Skeletal muscle tissue (tissue), 3 donors: ENCODE measurements at regions not wholly inside any gene's neighbourhood (a gene's known extent, or its start where the extent isn't known, plus 50 kb on each side); places are given as distances from the start of the nearest gene placed in this dataset.

ENCODE experiments used
- H3K27ac ChIP-seq: one replicate; pipeline ENCODE4 v1.7.0; 2013; ENCODE audit warnings: mild to moderate bottlenecking, low read depth, low read length, inconsistent platforms
- H3K27me3 ChIP-seq, 3 donors: one replicate each; pipeline ENCODE4 v1.7.0; 2013; ENCODE audit warnings: low read length in 3 of 3; ENCODE audit not compliant: control insufficient read depth in 3 of 3, insufficient read depth in 3 of 3
- H3K36me3 ChIP-seq, 3 donors: one replicate each; pipeline ENCODE4 v1.7.0; 2013; ENCODE audit warnings: low read length in 3 of 3; ENCODE audit not compliant: control insufficient read depth in 3 of 3, insufficient read depth in 3 of 3
- H3K4me1 ChIP-seq, 3 donors: one replicate each; pipeline ENCODE4 v1.7.0; 2013; ENCODE audit warnings: low read length in 3 of 3, mild to moderate bottlenecking in 3 of 3; ENCODE audit not compliant: control insufficient read depth in 3 of 3, insufficient read depth in 3 of 3
- H3K4me3 ChIP-seq, 3 donors: one replicate each; pipeline ENCODE4 v1.7.0; 2013; ENCODE audit warnings: low read length in 3 of 3
- H3K9ac ChIP-seq, 3 donors: one replicate each; pipeline ENCODE4 v1.7.0; 2013; ENCODE audit warnings: low read length in 3 of 3, mild to moderate bottlenecking in 3 of 3, moderate library complexity in 2 of 3, low read depth in 1 of 3
- H3K9me3 ChIP-seq, 3 donors: one replicate each; pipeline ENCODE4 v1.7.0; 2013; ENCODE audit warnings: low read length in 3 of 3; ENCODE audit not compliant: control insufficient read depth in 3 of 3
- donor health status: Osteomylitis.

DNA sequence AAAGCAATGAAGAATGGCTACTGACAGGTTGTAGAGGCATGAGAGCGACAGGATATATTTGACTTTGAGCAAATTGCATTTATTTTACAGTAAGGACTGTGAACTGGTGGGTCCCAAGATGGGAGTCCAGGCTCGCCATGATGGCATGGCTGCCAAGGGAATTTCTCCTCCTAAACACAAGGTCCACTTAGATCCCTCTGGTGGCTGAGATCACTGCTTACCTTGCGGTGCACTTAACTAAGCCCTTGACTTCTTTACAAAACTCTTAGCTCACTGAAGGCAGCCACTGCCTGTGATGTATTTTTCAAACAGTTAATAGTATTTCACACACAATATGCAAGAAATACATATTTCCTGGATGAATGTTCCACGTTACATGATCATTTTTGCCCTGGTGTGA lies 50.3 kb upstream of the SORBS2 start:
- Histone ChIP-seq H3K9me3 (no peaks in the 10 kb centered on the region), H3K4me3 (no peak overlapping the region), H3K27me3 (no peaks in the 10 kb centered on the region), H3K4me1 (no peaks in the 10 kb centered on the region), H3K36me3 (no peaks in the 10 kb centered on the region), H3K9ac (no peak overlapping the region), H3K27ac (no peak overlapping the region)

DNA sequence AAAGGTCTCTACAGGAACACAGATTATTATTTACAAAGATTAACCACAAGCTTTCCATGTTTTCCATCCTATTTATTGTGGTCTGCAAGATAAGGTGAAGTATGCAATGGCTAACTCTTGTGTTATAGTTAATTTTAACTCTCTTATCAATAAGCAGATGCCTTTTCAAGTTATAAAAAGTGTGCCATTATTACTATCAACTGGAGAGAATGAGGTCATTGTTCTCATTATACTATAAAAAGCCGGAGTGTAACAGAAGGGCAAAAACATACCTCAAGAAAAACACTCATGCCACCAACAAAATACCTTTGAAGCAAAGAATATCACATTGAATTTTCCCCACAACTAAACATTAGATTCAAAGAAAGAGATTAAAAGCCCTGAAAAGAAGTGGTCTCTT lies 52.0 kb upstream of the SORBS2 start:
- Histone ChIP-seq H3K27me3 (no peaks in the 10 kb centered on the region), H3K27ac (no peak overlapping the region), H3K9me3 (no peaks in the 10 kb centered on the region), H3K9ac (no peak overlapping the region), H3K36me3 (no peaks in the 10 kb centered on the region), H3K4me1 (no peaks in the 10 kb centered on the region), H3K4me3 (no peak overlapping the region)

DNA sequence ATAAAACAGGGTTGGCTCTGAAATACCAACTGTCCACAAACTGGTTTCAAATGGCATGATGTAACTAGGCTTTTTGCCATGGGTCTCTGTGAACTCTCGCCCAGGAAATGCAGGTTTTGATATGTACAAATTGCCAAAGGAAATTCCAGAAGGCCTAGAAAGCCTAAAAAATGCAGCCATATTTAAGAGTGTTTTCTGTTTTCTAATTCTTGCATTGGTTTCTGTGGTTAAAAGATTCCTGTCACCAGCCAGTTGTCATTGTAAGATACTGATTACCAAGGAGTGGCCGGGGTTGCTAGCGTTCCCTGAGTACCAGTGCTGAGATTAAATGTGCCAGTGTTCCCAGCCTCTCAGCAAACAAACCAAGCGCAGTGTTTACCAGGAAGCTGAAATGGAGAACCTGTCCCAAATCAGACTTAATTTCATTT lies 53.9 kb upstream of the SORBS2 start:
- Histone ChIP-seq H3K27me3 (no peaks in the 10 kb centered on the region), H3K27ac (no peak overlapping the region), H3K36me3 (no peaks in the 10 kb centered on the region), H3K4me3 (no peak overlapping the region), H3K9ac (no peak overlapping the region), H3K4me1 (no peaks in the 10 kb centered on the region), H3K9me3 (no peaks in the 10 kb centered on the region)

DNA sequence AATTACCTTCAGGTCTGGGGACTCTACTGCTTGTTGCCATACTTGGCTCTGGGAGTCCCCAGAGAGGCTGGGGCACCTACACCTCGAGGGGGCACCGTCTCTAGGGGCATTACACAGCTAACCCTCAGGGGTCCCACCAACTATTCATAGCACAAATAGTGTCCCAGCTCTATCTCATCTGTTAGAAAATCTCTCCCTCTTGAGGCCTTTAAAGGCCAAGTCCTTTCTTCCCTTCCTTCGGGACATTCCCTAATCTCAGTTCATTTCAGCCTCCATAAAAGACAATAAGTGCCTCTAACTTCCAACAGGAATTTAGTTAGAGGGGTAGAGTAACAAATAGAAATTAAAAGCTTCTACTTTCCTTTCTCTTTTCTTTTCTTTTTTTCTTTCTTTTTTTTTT lies 55.8 kb upstream of the SORBS2 start:
- H3K9me3 ChIP-seq = no peaks in the 10 kb centered on the region
- no peaks in the 10 kb centered on the region for H3K36me3 ChIP-seq
- no peak overlapping the region for H3K9ac ChIP-seq
- no peak overlapping the region for H3K27ac ChIP-seq
- no peak overlapping the region for H3K4me3 ChIP-seq
- no peaks in the 10 kb centered on the region for H3K4me1 ChIP-seq
- H3K27me3 ChIP-seq = no peaks in the 10 kb centered on the region

DNA sequence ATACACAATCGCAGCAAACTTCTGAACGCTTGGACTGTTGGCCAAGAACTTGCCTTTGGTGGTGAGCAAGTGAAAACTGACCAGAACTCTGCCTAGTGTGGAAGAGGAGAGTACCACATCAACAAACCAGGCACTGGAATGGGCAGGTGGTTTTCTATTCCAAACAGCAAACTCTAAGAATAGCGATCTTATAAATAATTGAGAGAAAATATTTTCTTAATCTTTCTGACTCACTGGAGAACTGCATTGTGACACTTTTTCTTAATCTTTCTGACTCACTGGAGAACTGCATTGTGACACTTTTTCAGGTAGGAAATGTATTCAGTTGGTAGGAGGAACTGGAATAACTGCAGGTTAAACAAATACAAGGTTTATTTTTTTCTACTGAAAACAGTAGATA lies 57.0 kb upstream of the SORBS2 start:
- Histone ChIP-seq H3K9ac (no peak overlapping the region), H3K4me1 (no peaks in the 10 kb centered on the region), H3K36me3 (no peaks in the 10 kb centered on the region), H3K9me3 (no peaks in the 10 kb centered on the region), H3K27me3 (no peaks in the 10 kb centered on the region), H3K27ac (no peak overlapping the region), H3K4me3 (no peak overlapping the region)

DNA sequence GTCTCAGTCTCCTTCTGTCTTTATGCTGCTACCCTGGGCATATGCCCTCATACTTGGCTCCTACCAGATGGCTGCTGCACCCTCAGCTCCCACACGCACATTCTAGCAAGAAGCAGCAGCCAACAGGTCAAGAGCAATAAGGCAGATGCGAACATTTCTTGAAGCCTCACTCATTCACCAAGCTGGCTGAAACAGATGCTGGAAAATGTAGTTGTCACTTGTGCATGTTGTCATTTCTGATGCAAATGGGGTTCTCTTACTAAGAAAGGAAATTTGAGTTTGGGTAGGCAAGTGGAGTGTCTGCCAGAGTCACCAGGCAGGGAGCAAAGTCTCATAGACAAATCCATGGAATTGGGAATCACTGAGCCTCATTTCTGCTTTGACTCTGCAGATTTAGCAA lies 57.4 kb upstream of the SORBS2 start:
- Histone ChIP-seq H3K36me3 (no peaks in the 10 kb centered on the region), H3K4me1 (no peaks in the 10 kb centered on the region), H3K4me3 (no peak overlapping the region), H3K27ac (no peak overlapping the region), H3K27me3 (no peaks in the 10 kb centered on the region), H3K9me3 (no peaks in the 10 kb centered on the region), H3K9ac (no peak overlapping the region)

DNA sequence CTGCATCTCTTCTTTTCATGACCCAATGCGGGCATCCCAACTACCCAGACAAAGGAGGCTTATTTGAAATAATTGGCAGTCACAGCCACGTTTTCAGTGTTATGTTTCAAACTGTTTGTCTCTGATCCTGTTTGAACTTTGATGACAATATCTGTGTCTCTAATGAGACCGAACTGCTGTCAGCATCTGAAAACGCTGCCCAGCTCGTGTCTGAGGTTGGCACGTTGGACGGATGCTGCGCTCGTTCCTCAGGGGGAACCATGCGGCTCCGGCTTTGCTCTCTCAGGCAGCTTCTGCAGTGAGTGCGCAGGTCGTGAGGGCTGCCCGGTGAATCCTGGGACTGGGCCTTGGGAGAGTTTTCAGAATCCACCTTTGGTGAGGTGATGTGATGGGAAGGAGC lies 58.4 kb upstream of the SORBS2 start:
- H3K27ac ChIP-seq = no peak overlapping the region
- H3K4me3 ChIP-seq = no peak overlapping the region
- no peaks in the 10 kb centered on the region for H3K9me3 ChIP-seq
- H3K27me3 ChIP-seq = no peaks in the 10 kb centered on the region
- H3K4me1 ChIP-seq = no peaks in the 10 kb centered on the region
- no peaks in the 10 kb centered on the region for H3K36me3 ChIP-seq
- H3K9ac ChIP-seq = no peak overlapping the region

DNA sequence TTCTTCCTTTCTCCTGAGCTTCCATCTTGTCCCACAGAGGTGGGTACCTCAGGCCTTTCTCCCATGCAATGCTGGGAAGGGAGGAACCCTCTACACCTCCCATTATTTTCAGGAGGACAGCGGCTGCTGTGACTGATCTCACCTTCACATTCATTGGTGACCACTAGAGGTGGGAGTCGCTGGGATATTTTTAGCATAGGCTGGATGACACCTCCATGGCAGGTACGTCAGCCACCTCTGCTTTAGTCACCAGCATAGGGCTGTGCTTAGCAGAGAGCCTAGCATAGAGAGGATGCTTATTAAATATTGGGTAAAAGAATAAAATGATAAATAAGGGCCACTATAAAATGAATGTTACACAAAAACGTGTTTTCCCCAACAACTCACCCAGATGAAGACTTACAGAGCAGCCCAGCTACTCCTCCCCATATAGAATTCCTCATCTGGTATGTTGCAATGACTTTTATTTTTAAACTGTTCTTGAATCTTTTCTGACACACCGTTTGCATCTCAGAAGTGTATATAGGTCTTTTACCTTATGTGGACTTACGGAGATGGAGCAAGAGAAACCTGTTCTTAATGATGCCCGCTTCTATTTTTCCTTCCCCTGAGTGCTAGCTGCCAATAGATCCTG lies 60.9 kb upstream of the SORBS2 start:
- Histone ChIP-seq H3K4me3 (no peak overlapping the region), H3K27me3 (no peaks in the 10 kb centered on the region), H3K9me3 (no peaks in the 10 kb centered on the region), H3K27ac (no peak overlapping the region), H3K4me1 (no peaks in the 10 kb centered on the region), H3K36me3 (no peaks in the 10 kb centered on the region), H3K9ac (no peak overlapping the region)

DNA sequence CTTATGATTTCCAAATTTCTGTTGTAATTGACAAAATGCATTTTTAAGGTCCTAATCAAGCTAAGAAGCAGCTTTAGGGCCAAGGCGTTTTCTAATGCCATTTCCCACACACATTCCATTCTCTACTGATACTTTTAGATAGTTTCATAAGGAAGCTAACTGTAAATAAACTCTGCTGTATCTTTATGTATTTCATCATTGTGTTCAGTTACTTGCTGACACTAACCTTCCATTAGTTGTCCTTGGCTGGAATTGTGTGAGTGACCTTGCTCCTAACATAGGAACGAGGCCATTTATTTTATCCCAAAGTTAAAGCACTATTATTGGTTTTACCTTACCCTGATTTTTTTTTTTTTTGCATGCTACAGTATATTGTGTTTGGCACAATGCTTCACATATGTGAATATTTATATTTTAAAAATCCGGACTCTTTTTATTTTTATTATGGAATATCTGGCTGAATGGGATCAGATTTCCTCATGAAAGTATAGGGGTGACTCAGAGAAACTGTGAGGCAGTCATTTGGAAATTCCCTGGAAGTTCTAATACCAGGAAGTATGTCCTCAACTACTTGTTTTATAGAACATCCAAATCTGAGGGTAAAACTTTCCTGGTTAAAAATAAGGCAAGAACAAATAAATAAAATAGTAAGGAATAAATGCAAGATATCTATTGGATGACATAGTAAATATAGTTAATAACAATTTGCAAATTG lies 62.7 kb upstream of the SORBS2 start:
- Histone ChIP-seq H3K27me3 (no peaks in the 10 kb centered on the region), H3K36me3 (no peaks in the 10 kb centered on the region), H3K4me1 (no peaks in the 10 kb centered on the region), H3K9me3 (no peaks in the 10 kb centered on the region), H3K9ac (no peak overlapping the region), H3K4me3 (no peak overlapping the region), H3K27ac (no peak overlapping the region)

DNA sequence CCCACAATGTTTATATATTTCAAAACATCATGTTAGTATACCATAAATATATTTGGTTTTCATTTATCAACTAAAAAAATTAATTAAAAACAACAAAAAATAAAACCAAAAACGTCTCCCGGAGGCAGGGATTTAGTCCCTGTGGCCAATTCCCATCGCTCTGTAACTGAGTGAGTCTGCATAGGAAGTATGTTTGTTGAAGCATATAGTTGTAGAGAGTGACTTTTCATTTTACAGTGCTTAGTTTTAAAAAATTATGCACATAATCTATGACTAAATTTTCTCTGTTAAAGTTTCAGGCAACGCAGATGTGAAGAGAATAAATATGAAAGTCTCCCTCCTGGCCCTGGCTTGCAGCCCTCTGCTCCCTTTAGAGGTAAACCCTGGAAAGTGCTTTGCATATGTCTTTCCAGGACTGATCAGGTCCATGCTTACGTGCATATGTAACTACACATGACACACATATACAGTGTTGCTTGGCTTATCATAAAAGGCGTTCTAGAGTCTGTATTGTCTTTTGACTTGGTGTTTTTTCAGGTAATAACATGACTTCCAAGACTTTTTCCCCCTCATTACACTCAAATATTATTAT lies 63.4 kb upstream of the SORBS2 start:
- Histone ChIP-seq H3K27me3 (no peaks in the 10 kb centered on the region), H3K9me3 (no peaks in the 10 kb centered on the region), H3K27ac (no peak overlapping the region), H3K9ac (no peak overlapping the region), H3K4me3 (no peak overlapping the region), H3K4me1 (no peaks in the 10 kb centered on the region), H3K36me3 (no peaks in the 10 kb centered on the region)
